OCI-LY7 (cell line): ENCODE measurements at regions not wholly inside any gene's neighbourhood (a gene's known extent, or its start where the extent isn't known, plus 50 kb on each side); places are given as distances from the start of the nearest gene placed in this dataset.

ENCODE experiments used
- BruUV-seq: library from RNA; stranded (reverse); fragments of 400-500 nt; replicated peaks from 2 replicates; lab custom pipeline; 2021; lab: Mats Ljungman, UMichigan
- CTCF ChIA-PET: fragments of 300-600 bp; sonication (Branson Sonifier 250); formaldehyde crosslinking; loops from one replicate; lab custom pipeline; 2022; ENCODE audit warnings: antibody characterized with exemption; ENCODE audit not compliant: unreplicated experiment; lab: Charles Lee
- POLR2A ChIA-PET: fragments of 300-600 bp; sonication (Branson Sonifier 250); formaldehyde crosslinking; loops from one replicate; lab custom pipeline; 2022; ENCODE audit warnings: antibody characterized with exemption; lab: Charles Lee
- DNase-seq: peaks from one replicate; pipeline ENCODE4 v3.0.0-alpha.2; 2015; ENCODE audit warnings: low spot score
- H2AFZ ChIP-seq: fragments of 200-600 bp; sonication (generic), shearing (Covaris generic); 2 replicates; pipeline ENCODE4 v1.6.1; 2014; ENCODE audit warnings: mild to moderate bottlenecking, antibody characterized with exemption, low read length, moderate library complexity
- H3K27ac ChIP-seq: fragments of 200-600 bp; sonication (generic); 2 replicates; pipeline ENCODE4 v1.5.1; 2014; ENCODE audit warnings: mixed run types, low read depth, mild to moderate bottlenecking, moderate library complexity, low read length, inconsistent platforms; ENCODE audit not compliant: poor library complexity, severe bottlenecking
- H3K36me3 ChIP-seq: fragments of 200-600 bp; sonication (generic); 2 replicates; pipeline ENCODE4 v1.6.1; 2014; ENCODE audit warnings: mild to moderate bottlenecking, antibody characterized with exemption, low read length, moderate library complexity, mixed read lengths; ENCODE audit not compliant: insufficient read depth
- H3K4me1 ChIP-seq: fragments of 200-600 bp; sonication (generic); 2 replicates; pipeline ENCODE4 v1.5.1; 2014; ENCODE audit warnings: mild to moderate bottlenecking, low read length; ENCODE audit not compliant: insufficient read depth, poor library complexity, severe bottlenecking
- H3K4me2 ChIP-seq: fragments of 200-600 bp; sonication (generic); 2 replicates; pipeline ENCODE4 v1.6.1; 2014; ENCODE audit warnings: mild to moderate bottlenecking, low read length
- H3K4me3 ChIP-seq: fragments of 200-600 bp; sonication (generic); 2 replicates; pipeline ENCODE4 v1.5.1; 2014; ENCODE audit warnings: mild to moderate bottlenecking, low read depth, low read length; ENCODE audit not compliant: poor library complexity, severe bottlenecking
- H3K79me2 ChIP-seq: fragments of 200-600 bp; sonication (generic); 2 replicates; pipeline ENCODE4 v1.6.1; 2016; ENCODE audit warnings: low read depth, mild to moderate bottlenecking, low read length, moderate library complexity, mixed read lengths; ENCODE audit not compliant: insufficient read depth
- H3K9me2 ChIP-seq: fragments of 200-600 bp; sonication (generic); 2 replicates; pipeline ENCODE4 v1.6.1; 2016; ENCODE audit warnings: mild to moderate bottlenecking, low read length, mixed read lengths; ENCODE audit not compliant: insufficient read depth
- H3K9me3 ChIP-seq: fragments of 200-600 bp; sonication (generic); 2 replicates; pipeline ENCODE4 v1.6.1; 2014; ENCODE audit warnings: mild to moderate bottlenecking, mixed run types, low read length, mixed read lengths
- H4K20me1 ChIP-seq: fragments of 200-600 bp; sonication (generic); 2 replicates; pipeline ENCODE4 v1.6.1; 2014; ENCODE audit warnings: mild to moderate bottlenecking, antibody characterized with exemption, low read length, moderate library complexity, mixed read lengths; ENCODE audit not compliant: insufficient read depth
- EZH2phosphoT487 ChIP-seq: fragments of 200-600 bp; sonication (generic); IDR thresholded peaks from 2 replicates; pipeline ENCODE4 v1.6.1; 2018; ENCODE audit warnings: low read depth, borderline replicate concordance, mild to moderate bottlenecking, mixed run types, antibody characterized with exemption, low read length, moderate library complexity, mixed read lengths
- intact Hi-C: fragments of 100-400 bp; cut with micrococcal nuclease; formaldehyde crosslinking; loops from one replicate; pipeline ENCODE4 v1.10.0; 2022; ENCODE audit not compliant: unreplicated experiment
- TF ChIP-seq, protein P1 (sequence below): fragments of 200-600 bp; sonication (generic); conservative IDR thresholded peaks from 2 replicates; pipeline ENCODE4 v1.5.1; 2014; ENCODE audit warnings: mild to moderate bottlenecking, antibody characterized with exemption, low read length, moderate library complexity, mixed read lengths

DNA sequence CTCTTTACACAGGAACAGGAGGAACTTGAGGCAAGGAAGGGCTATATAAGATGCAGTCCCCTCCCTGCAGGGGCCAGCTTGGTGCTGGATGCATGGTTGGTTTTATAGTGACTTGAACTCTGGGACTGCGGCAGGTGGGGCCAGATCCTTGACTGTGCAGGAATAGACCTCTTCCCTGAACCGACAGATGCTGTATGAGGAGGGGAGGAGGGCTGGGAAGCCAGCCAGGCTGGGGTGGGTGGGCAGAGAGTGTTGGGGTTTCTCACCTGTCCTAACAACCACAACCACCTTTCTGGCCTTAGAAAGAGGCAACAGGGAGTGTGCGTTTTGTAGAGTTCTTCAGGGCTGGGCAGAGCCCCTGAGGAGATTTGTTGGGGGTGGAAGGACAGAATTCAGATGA lies 798.1 kb downstream of the KCNJ18 start:
- intact Hi-C loops: no loop called here
- Histone ChIP-seq H3K4me1 (no peaks in the 10 kb centered on the region), H4K20me1 (no peaks in the 10 kb centered on the region), H3K9me3 (no peaks in the 10 kb centered on the region), H3K4me2 (no peak overlapping the region), H3K27ac (no peak overlapping the region), H3K36me3 (no peaks in the 10 kb centered on the region), H3K9me2 (no peaks in the 10 kb centered on the region), H3K4me3 (no peak overlapping the region), H2AFZ (no peak overlapping the region), H3K79me2 (no peaks in the 10 kb centered on the region)
- TF ChIP-seq EZH2phosphoT487: no peak
- TF ChIP-seq, protein P1, sequence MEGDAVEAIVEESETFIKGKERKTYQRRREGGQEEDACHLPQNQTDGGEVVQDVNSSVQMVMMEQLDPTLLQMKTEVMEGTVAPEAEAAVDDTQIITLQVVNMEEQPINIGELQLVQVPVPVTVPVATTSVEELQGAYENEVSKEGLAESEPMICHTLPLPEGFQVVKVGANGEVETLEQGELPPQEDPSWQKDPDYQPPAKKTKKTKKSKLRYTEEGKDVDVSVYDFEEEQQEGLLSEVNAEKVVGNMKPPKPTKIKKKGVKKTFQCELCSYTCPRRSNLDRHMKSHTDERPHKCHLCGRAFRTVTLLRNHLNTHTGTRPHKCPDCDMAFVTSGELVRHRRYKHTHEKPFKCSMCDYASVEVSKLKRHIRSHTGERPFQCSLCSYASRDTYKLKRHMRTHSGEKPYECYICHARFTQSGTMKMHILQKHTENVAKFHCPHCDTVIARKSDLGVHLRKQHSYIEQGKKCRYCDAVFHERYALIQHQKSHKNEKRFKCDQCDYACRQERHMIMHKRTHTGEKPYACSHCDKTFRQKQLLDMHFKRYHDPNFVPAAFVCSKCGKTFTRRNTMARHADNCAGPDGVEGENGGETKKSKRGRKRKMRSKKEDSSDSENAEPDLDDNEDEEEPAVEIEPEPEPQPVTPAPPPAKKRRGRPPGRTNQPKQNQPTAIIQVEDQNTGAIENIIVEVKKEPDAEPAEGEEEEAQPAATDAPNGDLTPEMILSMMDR: no peak
- BruUV-seq: no TSS peak
- ChIA-PET CTCF (no interaction called here), POLR2A (no interaction called here)
- DNase-seq: no peak

DNA sequence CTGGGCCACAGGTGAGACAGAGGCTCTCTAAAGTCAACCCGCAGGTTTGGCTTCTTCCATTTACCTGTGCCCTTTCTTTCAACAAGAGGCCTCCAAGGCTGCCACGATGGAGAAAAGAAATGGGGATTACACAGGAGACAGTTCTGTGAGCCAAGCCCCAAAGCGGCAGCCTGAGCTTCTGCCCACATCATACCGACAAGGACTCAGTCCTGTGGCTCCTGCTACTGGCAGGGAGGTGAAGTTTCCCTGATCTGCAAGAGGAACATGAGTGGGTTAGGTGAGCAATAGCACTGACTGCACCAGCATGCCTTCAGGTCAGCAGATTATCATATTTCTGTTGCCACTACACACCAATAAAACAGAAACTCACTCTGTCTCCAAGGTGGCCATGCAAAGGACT lies 800.0 kb downstream of the KCNJ18 start:
- DNase-seq: no peak
- no peak overlapping the region for H3K4me3 ChIP-seq
- H2AFZ ChIP-seq: no peak overlapping the region
- no peaks in the 10 kb centered on the region for H3K36me3 ChIP-seq
- intact Hi-C loops: no loop called here
- H3K4me2 ChIP-seq: no peak overlapping the region
- H3K9me3 ChIP-seq: no peaks in the 10 kb centered on the region
- no peaks in the 10 kb centered on the region for H3K4me1 ChIP-seq
- BruUV-seq: no TSS peak
- CTCF ChIA-PET: no interaction called here
- TF ChIP-seq EZH2phosphoT487: no peak
- TF ChIP-seq, protein P1: no peak
- H3K79me2 ChIP-seq: no peaks in the 10 kb centered on the region
- H3K27ac ChIP-seq: no peak overlapping the region
- POLR2A ChIA-PET: no interaction called here
- no peaks in the 10 kb centered on the region for H4K20me1 ChIP-seq
- no peaks in the 10 kb centered on the region for H3K9me2 ChIP-seq

DNA sequence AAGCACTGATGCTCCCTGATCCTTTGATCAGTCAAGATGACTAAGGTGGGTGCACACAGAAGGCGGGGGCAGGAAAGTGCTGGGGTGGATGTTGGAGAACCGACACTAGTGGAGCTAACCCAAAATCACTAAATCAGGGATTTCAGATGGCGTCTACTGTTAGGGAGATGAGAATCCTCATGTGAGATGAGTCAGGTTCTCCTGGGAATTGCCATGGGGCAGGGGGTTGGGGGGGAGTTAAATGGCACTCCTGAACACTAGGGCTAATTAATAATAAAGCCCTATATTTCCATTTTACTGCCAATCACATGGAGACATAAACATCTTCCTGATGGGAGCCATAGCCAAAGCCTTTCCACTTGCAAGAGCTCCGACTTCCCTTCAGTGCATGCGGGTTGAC lies 804.1 kb downstream of the KCNJ18 start:
- Histone ChIP-seq H3K36me3 (no peaks in the 10 kb centered on the region), H4K20me1 (no peaks in the 10 kb centered on the region), H3K4me1 (no peaks in the 10 kb centered on the region), H3K9me2 (no peaks in the 10 kb centered on the region), H3K4me3 (no peak overlapping the region), H3K27ac (no peak overlapping the region), H3K79me2 (no peaks in the 10 kb centered on the region), H3K9me3 (no peaks in the 10 kb centered on the region), H3K4me2 (no peak overlapping the region), H2AFZ (no peak overlapping the region)
- DNase-seq: no peak
- TF ChIP-seq EZH2phosphoT487: no peak
- TF ChIP-seq, protein P1: no peak
- BruUV-seq: no TSS peak
- ChIA-PET CTCF (no interaction called here), POLR2A (no interaction called here)
- intact Hi-C loops: no loop called here
